GM12878 (cell line): ENCODE measurements at regions not wholly inside any gene's neighbourhood (a gene's known extent, or its start where the extent isn't known, plus 50 kb on each side); places are given as distances from the start of the nearest gene placed in this dataset.

ENCODE experiments used
- ATAC-seq: fragments of 200-7000 bp; cut with Tn5 transposase; 3 replicates; pipeline ENCODE4 v1.9.1; 2020; ENCODE audit warnings: mild to moderate bottlenecking, moderate library complexity
- BruUV-seq: library from RNA; stranded (reverse); fragments of 400-500 nt; replicated peaks from 2 replicates; lab custom pipeline; 2021; lab: Mats Ljungman, UMichigan
- CTCF ChIA-PET: fragments of 300-600 bp; sonication (Branson Sonifier 250); formaldehyde crosslinking; extraction: SDS; loops from one replicate; lab custom pipeline; 2021; ENCODE audit warnings: inconsistent platforms; lab: Yijun Ruan, JAX
- POLR2A ChIA-PET: fragments of 350-600 bp; formaldehyde crosslinking; extraction: SDS; loops from one replicate; lab custom pipeline; 2021; ENCODE audit warnings: inconsistent platforms; lab: Charles Lee
- RAD21 ChIA-PET: fragments of 300-600 bp; sonication (Branson Sonifier 250); formaldehyde crosslinking; loops from one replicate; lab custom pipeline; 2023; ENCODE audit warnings: antibody characterized with exemption; ENCODE audit not compliant: unreplicated experiment; lab: Charles Lee
- SMC1A ChIA-PET: fragments of 300-600 bp; sonication (Branson Sonifier 250); formaldehyde crosslinking; loops from one replicate; lab custom pipeline; 2023; ENCODE audit not compliant: unreplicated experiment, uncharacterized antibody; lab: Charles Lee
- DNase-seq: peaks from one replicate; pipeline ENCODE4 v3.0.0-alpha.2; 2011; ENCODE audit warnings: low read depth, low spot score
- FAIRE-seq: peaks from 3 replicates; lab custom pipeline; 2011; peaks lifted over from hg19 to GRCh38; lab: Jason Lieb, UNC
- H2AFZ ChIP-seq: 2 replicates; pipeline ENCODE4 v1.6.0; 2011; ENCODE audit warnings: low read depth, low read length, control low read depth; ENCODE audit not compliant: control insufficient read depth
- H3K27ac ChIP-seq: 2 replicates; pipeline ENCODE4 v1.5.1; 2011; ENCODE audit warnings: control low read depth; ENCODE audit not compliant: control insufficient read depth, insufficient read depth
- H3K27me3 ChIP-seq, 2 experiments: replicated peaks in 1 of 2; 2 replicates each; pipeline versions ENCODE4 v1.6.0 to v1.6.1; 2011; ENCODE audit warnings: low read length in 1 of 2; ENCODE audit not compliant: control insufficient read depth in 2 of 2, insufficient read depth in 2 of 2
- H3K36me3 ChIP-seq, 2 experiments: 2 replicates each; pipeline ENCODE4 v1.5.1; 2011; ENCODE audit warnings: low read length in 1 of 2; ENCODE audit not compliant: control insufficient read depth in 2 of 2, insufficient read depth in 2 of 2
- H3K4me1 ChIP-seq: 2 replicates; pipeline ENCODE4 v1.6.1; 2011; ENCODE audit warnings: mild to moderate bottlenecking, low read length, moderate library complexity, mixed read lengths; ENCODE audit not compliant: control insufficient read depth, insufficient read depth
- H3K4me2 ChIP-seq: 2 replicates; pipeline ENCODE4 v1.6.0; 2011; ENCODE audit warnings: control low read depth; ENCODE audit not compliant: control insufficient read depth, insufficient read depth
- H3K4me3 ChIP-seq: fragments of 200-600 bp; sonication (generic); 2 replicates; pipeline ENCODE4 v1.5.1; 2016
- H3K79me2 ChIP-seq: 2 replicates; pipeline ENCODE4 v1.6.0; 2011; ENCODE audit warnings: low read length; ENCODE audit not compliant: control insufficient read depth, insufficient read depth
- H3K9ac ChIP-seq: 2 replicates; pipeline ENCODE4 v1.8.0; 2011; ENCODE audit warnings: low read length, control low read depth, mixed read lengths; ENCODE audit not compliant: control insufficient read depth, insufficient read depth
- H3K9me3 ChIP-seq: replicated peaks from 3 replicates; pipeline ENCODE4 v1.5.1; 2011; ENCODE audit warnings: mild to moderate bottlenecking, low read length; ENCODE audit not compliant: control insufficient read depth, insufficient read depth
- H4K20me1 ChIP-seq: 2 replicates; pipeline ENCODE4 v1.6.0; 2011; ENCODE audit not compliant: control insufficient read depth, insufficient read depth
- CBX3 ChIP-seq: fragments of 200-600 bp; sonication (generic); IDR thresholded peaks from 2 replicates; pipeline ENCODE4 v1.6.1; 2016; ENCODE audit warnings: low read depth, borderline replicate concordance
- CREM ChIP-seq: IDR thresholded peaks from 2 replicates; pipeline ENCODE4 v1.6.1; 2014; ENCODE audit warnings: antibody characterized with exemption, low read depth
- CUX1 ChIP-seq: IDR thresholded peaks from 2 replicates; pipeline ENCODE4 v1.6.1; 2012; ENCODE audit warnings: improper control_type of control experiment, low read depth, low read length; ENCODE audit not compliant: insufficient replicate concordance
- EED ChIP-seq: sonication (generic); IDR thresholded peaks from 2 replicates; pipeline ENCODE4 v1.6.1; 2016; ENCODE audit warnings: antibody characterized with exemption, low read depth
- GATAD2B ChIP-seq: fragments of 450-650 bp; conservative IDR thresholded peaks from 2 replicates; pipeline ENCODE4 v1.6.1; 2017; ENCODE audit warnings: low read depth, mild to moderate bottlenecking, moderate library complexity
- HDAC2 ChIP-seq: fragments of 200-600 bp; sonication (generic); IDR thresholded peaks from 2 replicates; pipeline ENCODE4 v1.6.1; 2017
- JUND ChIP-seq: IDR thresholded peaks from 2 replicates; pipeline ENCODE4 v1.6.1; 2012; ENCODE audit warnings: low read depth, mild to moderate bottlenecking, low read length, improper control_type of control experiment, moderate library complexity
- RB1 ChIP-seq: fragments of 450-650 bp; formaldehyde crosslinking; IDR thresholded peaks from 2 replicates; pipeline ENCODE4 v1.6.1; 2017; ENCODE audit warnings: mild to moderate bottlenecking, borderline replicate concordance
- SMARCA5 ChIP-seq: fragments of 450-650 bp; IDR thresholded peaks from 2 replicates; pipeline ENCODE4 v1.6.1; 2017; ENCODE audit warnings: mild to moderate bottlenecking
- WRNIP1 ChIP-seq: IDR thresholded peaks from 2 replicates; pipeline ENCODE4 v1.6.1; 2011; ENCODE audit warnings: low read depth, low read length, improper control_type of control experiment, borderline replicate concordance
- YBX1 ChIP-seq: fragments of 450-650 bp; IDR thresholded peaks from 2 replicates; pipeline ENCODE4 v1.6.1; 2016; ENCODE audit warnings: antibody characterized with exemption
- ZBTB40 ChIP-seq: fragments of 450-650 bp; IDR thresholded peaks from 2 replicates; pipeline ENCODE4 v1.6.1; 2016; ENCODE audit warnings: mild to moderate bottlenecking, moderate library complexity, borderline replicate concordance
- WGBS: methylation state at CpG from one replicate; pipeline ENCODE4 v1.1.6; 2016; ENCODE audit warnings: low lambda C conversion rate; ENCODE audit not compliant: insufficient replicate concordance, insufficient coverage; ENCODE audit errors: missing lambda C conversion rate; 5-methylcytosine and 5-hydroxymethylcytosine counted together
- in situ Hi-C: fragments of 300-500 bp; cut with MboI; formaldehyde crosslinking; loops from 9 replicates; pipeline ENCODE4 v1.14.3; 2018; ENCODE audit warnings: mixed read lengths
- intact Hi-C: fragments of 100-400 bp; cut with micrococcal nuclease; formaldehyde crosslinking; loops from one replicate; pipeline ENCODE4 v1.14.2; 2022; ENCODE audit not compliant: unreplicated experiment

- no peak for ATAC-seq
Observed at GRCh38 chr7:67393903-67394302, 397.3 kb downstream of the TYW1 start.

GRCh38 chr7:67398916-67399315, 402.3 kb downstream of the TYW1 start:
- intact Hi-C loops (no loop called here), in situ Hi-C loops (no loop called here)
- ChIA-PET CTCF (no interaction called here), POLR2A (no interaction called here), RAD21 (no interaction called here), SMC1A (no interaction called here)
- DNase-seq (no peak), ATAC-seq (no peak), FAIRE-seq (no peak)
- H3K36me3 ChIP-seq = no peaks in the 10 kb centered on the region
- no peaks in the 10 kb centered on the region for H3K4me1 ChIP-seq
- WGBS = 51% methylated on average over 7 of the region's 7 CpGs
- no peak overlapping the region for H3K4me3 ChIP-seq
- BruUV-seq = no TSS peak
- no peaks in the 10 kb centered on the region for H4K20me1 ChIP-seq
- no peak overlapping the region for H2AFZ ChIP-seq
- H3K9ac ChIP-seq = no peak overlapping the region
- H3K27ac ChIP-seq = no peak overlapping the region
- no peaks in the 10 kb centered on the region for H3K79me2 ChIP-seq
- no peaks in the 10 kb centered on the region for H3K9me3 ChIP-seq
- no peaks in the 10 kb centered on the region for H3K27me3 ChIP-seq
- H3K4me2 ChIP-seq = no peak overlapping the region
- TF ChIP-seq JUND = no peak
- no peak for TF ChIP-seq ZBTB40
- TF ChIP-seq CREM = no peak
- TF ChIP-seq CBX3 = no peak
- TF ChIP-seq CUX1 = no peak
- no peak for TF ChIP-seq HDAC2
- TF ChIP-seq SMARCA5 = no peak
- TF ChIP-seq EED = no peak
- no peak for TF ChIP-seq WRNIP1

More at GRCh38 chr7:67393903-67394302, 397.3 kb downstream of the TYW1 start:
- Histone ChIP-seq H3K9ac (no peak overlapping the region), H4K20me1 (no peaks in the 10 kb centered on the region), H3K4me1 (no peaks in the 10 kb centered on the region), H3K36me3 (no peaks in the 10 kb centered on the region), H3K27ac (no peak overlapping the region), H3K4me2 (no peak overlapping the region), H3K4me3 (no peak overlapping the region), H3K9me3 (no peaks in the 10 kb centered on the region), H3K79me2 (no peaks in the 10 kb centered on the region), H2AFZ (no peak overlapping the region), H3K27me3 (no peaks in the 10 kb centered on the region)
- CTCF ChIA-PET = no interaction called here
- POLR2A ChIA-PET = no interaction called here
- SMC1A ChIA-PET = no interaction called here
- TF ChIP-seq GATAD2B (no peak), RB1 (no peak), YBX1 (no peak)
- in situ Hi-C loops (no loop called here), intact Hi-C loops (no loop called here)
- RAD21 ChIA-PET = no interaction called here
- FAIRE-seq = no peak
- no TSS peak for BruUV-seq
- no peak for DNase-seq
- WGBS = 0% methylated on average over 1 of the region's 1 CpG
